GM12878 (cell line): ENCODE measurements at regions not wholly inside any gene's neighbourhood (a gene's known extent, or its start where the extent isn't known, plus 50 kb on each side); places are given as distances from the start of the nearest gene placed in this dataset.

Experiments
- JUNB ChIP-seq: IDR thresholded peaks from 2 replicates; pipeline ENCODE4 v1.6.1; 2016; ENCODE audit warnings: antibody characterized with exemption, mild to moderate bottlenecking
- TF ChIP-seq, protein P1 (sequence below), 3 experiments: IDR thresholded peaks in 2 of 3; conservative IDR thresholded peaks in 1 of 3; 2 replicates each; pipeline ENCODE4 v1.5.1; 2011; ENCODE audit warnings: low read depth in 3 of 3, low read length in 3 of 3, mild to moderate bottlenecking in 3 of 3, control low read depth in 2 of 3, moderate library complexity in 2 of 3, inconsistent platforms in 1 of 3, mixed read lengths in 1 of 3; ENCODE audit not compliant: control insufficient read depth in 2 of 3, insufficient read depth in 1 of 3; ENCODE audit errors: extremely low read depth in 1 of 3

DNA sequence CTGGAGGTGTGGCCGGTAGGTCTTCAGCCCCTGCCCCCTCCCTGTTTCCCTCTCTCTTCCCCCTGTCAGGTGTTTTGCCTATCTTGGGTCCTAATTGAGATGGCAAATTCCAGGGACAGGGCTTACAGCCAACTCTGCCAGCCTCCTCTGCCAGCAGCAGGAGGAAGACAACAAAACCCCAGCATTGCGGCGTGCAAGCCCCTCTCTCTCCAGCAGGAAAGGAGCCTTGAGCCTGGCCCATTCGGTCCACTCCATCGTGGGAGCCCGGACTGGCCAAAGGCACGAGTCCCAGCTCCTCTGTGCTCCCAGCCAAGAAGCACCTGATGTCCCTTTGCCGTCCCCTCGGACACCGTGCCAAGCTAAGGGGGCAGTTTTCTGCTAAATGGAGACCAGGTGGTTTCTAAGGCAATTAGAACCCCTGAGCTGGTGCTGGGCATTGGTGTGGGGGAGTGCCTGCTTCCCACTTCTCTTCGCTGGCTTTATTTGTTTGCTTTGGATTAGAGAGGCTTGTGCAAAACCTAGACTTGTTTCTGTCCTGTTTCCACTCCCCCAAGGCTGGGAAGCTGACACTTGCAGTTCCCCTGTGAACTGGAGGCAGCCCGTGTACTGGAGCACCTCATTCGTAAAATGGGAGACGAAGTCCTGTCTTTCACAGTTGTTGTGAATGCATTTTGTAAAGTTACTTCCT, 57.1 kb upstream of the LHX5 start:
- TF ChIP-seq JUNB: no peak
- TF ChIP-seq, protein P1, sequence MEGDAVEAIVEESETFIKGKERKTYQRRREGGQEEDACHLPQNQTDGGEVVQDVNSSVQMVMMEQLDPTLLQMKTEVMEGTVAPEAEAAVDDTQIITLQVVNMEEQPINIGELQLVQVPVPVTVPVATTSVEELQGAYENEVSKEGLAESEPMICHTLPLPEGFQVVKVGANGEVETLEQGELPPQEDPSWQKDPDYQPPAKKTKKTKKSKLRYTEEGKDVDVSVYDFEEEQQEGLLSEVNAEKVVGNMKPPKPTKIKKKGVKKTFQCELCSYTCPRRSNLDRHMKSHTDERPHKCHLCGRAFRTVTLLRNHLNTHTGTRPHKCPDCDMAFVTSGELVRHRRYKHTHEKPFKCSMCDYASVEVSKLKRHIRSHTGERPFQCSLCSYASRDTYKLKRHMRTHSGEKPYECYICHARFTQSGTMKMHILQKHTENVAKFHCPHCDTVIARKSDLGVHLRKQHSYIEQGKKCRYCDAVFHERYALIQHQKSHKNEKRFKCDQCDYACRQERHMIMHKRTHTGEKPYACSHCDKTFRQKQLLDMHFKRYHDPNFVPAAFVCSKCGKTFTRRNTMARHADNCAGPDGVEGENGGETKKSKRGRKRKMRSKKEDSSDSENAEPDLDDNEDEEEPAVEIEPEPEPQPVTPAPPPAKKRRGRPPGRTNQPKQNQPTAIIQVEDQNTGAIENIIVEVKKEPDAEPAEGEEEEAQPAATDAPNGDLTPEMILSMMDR (IDR thresholded peaks at IDR 0.05 in 2 of 3, conservative IDR thresholded peaks at IDR 0.05 in 1 of 3; ENCODE audit: control insufficient read depth in 2 of 3, extremely low read depth in 1 of 3, insufficient read depth in 1 of 3, low read depth in 3 of 3, low read length in 3 of 3): no peak
